HG02938 (cell line): ENCODE measurements at regions not wholly inside any gene's neighbourhood (a gene's known extent, or its start where the extent isn't known, plus 50 kb on each side); places are given as distances from the start of the nearest gene placed in this dataset.

Experiments
- ATAC-seq: cut with Tn5 transposase; IDR thresholded peaks from one replicate; pipeline ENCODE4 v1.9.1; 2021; ENCODE audit warnings: mild to moderate bottlenecking, moderate library complexity; ENCODE audit not compliant: unreplicated experiment

DNA sequence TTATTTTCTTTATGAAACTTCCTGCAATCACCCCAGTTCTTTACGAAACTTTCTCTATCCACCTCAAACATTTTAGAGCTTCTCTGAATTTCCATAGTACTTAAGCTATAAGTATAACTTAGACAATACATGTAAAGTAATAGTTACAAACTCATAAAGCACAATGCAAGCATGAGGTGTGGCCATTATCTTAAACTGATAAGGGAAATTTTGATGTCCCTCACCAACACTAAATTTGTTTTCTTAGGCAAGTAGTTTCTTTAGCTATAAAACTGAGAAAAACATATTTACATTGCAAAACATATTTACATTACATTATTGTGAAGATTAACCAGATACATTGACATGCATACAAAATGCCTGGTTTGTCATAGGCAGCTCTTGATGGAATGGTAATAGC, 146.4 kb upstream of the ATP1B1 start:
- ATAC-seq: no peak

DNA sequence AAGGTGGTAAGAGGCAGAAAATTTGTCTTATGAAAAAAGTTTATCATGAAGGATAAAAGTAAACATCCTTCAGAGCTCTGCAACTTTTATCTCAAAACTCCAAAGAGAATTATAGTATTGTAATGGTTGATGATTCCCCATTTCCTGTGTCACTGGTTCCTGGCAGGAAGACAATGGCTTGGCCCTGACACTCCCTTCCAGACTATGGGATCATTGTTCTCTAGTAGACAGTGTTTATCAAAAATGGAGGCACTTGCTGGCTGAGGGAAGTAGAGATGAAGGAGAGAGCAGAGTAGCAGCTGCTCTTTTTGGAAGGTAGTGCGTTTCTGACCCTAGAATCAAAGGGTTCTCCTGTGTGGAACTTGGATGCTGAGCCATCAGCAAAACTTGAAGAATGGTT, 145.9 kb upstream of the ATP1B1 start:
- no peak for ATAC-seq

- no peak for ATAC-seq
Measured at GRCh38 chr1:168963601-168964000, 142.9 kb upstream of the ATP1B1 start.

DNA sequence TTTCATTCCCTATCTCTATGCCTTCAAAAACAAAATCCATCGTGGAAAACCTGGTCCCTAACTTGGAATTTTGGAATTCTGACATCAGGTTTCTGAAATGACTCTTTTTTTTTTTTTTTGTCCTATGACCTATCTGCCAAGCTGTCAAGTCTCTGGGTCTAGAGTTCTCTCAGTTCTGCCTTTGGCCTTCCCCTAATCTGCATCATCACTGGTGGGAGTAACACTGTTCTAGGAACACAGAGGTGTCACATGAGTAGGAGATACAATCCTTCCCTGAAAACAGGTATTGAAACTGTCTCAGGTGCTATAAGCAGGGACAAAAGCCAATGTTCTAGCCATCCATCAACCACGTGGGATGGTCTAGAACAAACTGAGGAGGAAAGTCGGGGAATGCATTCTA, 142.0 kb upstream of the ATP1B1 start:
- no peak for ATAC-seq

DNA sequence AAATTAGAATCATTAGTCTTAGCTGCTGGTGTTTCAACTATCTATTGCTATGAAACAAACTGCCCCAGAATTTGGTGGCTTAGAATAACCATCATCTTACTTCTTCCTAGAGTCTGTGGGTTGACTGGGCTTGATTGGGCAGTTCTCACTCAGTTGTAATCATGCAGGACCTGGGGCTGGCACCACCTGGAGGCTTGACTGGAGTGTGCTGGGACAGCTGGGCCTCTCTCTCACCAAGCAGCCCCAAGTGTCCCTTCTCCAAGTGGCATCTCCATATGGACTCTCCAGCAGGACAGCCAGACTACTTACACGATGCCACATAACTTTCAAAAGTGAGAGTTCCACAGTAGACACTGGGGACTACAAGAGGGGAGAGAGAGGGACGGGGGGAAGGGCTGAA, 140.3 kb upstream of the ATP1B1 start:
- no peak for ATAC-seq

DNA sequence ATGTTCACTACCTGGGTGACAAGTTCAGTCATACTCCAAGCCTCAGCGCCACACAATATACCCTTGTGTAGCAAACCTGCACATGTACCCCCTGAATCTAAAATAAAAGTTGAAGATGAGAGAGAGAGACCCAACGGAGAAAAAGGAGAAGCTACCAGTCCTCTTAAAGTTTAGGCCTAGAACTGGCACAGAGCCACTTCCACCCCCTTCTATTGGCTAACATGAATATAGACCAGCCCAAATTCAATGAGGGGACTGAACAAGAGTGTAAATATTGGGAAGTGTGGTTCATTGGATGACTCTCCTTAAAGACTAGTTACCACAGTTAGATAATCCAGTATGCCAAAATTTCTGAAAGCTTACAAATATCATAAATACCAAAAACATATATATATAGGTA, 139.9 kb upstream of the ATP1B1 start:
- ATAC-seq: no peak

- ATAC-seq: no peak
Measured at GRCh38 chr1:168970926-168971659, 135.4 kb upstream of the ATP1B1 start.

DNA sequence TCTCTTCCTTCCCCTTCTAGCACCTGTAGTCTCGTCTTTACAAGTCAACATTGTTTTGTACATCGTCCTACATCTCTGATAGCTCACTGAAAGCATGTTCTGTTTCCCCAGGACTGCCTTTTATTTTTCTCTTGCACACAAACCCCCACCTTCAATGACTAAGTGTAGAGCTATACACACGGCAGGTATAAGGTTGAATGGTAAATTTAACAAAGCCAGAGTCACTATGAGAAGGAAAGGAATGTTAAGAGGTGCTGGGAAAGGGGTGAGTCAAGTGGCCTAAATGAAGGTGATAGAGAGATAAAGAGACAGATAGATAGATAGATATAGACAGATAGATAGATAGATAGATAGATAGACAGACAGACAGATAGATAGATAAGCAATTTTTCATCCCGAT, 134.3 kb upstream of the ATP1B1 start:
- ATAC-seq: no peak

GRCh38 chr1:168972887-168973286, 133.6 kb upstream of the ATP1B1 start:
- no peak for ATAC-seq

DNA sequence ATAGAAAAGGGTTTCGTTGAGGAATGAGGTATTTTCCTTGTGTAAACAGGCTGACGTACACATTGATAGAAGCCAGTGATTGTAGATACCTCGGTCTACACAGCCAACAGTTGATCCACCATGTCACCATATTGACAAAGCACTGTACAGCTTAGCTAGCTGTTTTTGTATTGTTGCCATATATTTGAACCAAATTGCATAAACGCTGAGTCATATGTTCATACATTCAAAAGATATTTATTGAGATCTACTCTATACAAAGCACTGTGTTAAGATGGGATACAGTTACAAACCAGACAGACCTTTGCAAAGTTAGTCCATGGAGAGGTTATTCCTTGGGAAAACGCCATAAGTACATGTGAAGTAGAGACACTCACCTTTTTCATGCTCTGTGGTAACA, 132.4 kb upstream of the ATP1B1 start:
- no peak for ATAC-seq

- no peak for ATAC-seq
Measured at GRCh38 chr1:168974611-168975010, 131.9 kb upstream of the ATP1B1 start.

GRCh38 chr1:168976267-168976666, 130.2 kb upstream of the ATP1B1 start:
- no peak for ATAC-seq

DNA sequence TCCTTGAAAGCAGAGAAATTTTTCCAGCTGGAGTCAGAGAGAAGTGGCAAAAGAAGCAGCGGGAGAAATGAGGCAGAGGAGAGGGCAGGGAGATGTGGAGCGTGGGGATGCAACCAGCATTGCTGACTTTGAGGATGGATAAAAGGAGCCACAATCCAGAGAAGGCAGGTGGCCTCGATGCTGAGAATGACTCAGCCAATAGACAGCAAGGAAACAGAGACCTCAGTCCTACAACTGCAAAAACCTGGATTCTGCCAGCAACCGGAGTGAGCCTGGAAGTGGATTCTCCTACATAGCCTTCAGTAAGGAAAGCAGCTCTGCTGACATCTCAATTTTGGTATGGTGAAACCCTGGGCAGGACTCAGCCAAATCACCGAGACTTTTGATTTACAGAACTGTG, 128.9 kb upstream of the ATP1B1 start:
- ATAC-seq: no peak

DNA sequence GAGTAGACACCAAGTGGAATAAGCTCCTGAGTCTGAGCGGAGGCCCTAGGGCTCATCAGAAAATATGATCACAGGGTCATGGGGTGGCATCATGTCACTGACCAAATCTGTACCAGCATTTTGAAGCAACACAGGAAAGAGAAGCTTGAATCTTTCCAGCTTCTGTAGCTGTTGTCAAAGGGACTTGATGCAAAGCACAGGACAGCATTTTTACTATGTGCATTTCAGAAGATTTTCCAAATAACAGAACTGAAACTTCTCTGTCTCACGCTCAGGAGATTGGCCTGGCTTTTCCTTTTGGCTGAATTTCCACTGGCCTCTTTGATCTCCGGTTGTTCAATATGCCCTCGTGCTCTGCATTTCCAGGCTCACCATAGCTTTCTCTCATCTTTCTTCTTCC, 127.2 kb upstream of the ATP1B1 start:
- ATAC-seq: no peak

DNA sequence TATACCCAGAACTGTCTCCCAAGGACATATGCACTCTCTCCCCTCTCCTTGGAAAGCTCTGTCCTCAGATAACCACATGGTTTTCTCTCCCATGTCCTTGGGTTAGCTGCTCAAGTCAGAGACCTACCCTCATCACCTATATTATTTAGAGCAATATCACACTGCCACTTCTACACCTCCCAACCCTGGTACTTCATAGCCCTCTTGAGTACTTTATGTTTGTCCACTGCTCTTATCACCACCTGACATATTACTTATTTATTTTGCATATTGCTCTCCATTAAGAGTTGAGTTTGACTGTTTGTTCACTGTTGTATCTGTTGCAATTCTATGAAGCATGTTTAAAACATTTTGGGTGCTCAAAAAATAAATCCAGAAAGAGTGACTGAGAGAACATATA, 126.3 kb upstream of the ATP1B1 start:
- ATAC-seq: no peak

DNA sequence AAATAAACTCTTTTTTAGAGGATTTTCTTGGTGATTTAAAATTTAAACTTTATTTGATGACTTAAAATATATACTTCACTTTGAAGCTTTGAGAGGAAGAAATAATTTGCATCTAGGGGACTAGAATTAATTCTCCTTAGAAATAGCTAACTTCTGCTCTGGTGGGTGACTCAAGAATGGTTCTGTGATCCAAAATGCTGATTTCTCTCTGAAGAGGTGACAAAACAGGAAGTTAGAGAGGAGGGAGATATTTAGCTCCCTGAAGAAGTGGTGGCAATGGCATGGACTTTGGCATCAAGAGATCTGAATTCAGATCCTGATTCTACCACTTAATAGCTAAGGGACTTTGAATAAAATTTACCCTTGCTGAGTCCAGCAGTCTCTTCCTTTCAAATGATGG, 125.8 kb upstream of the ATP1B1 start:
- no peak for ATAC-seq

DNA sequence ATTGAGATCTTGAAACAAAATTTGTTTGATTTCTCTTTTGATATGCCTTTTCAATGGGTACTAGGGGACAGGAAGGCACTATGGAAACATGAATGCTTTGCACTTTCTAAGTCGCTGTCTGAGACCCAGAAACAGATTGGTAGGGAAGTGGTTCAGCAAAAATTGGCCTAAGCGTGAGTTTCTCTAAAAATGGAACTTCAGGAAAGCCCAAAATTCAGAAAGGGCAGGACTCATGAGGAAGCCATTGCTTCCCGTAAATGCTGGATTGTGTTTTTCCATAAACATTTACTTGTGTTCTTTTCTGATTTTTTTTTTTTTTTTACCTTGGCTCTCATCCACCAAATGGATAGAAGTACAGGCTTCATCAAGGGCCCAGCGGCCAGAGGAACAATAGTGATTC, 123.7 kb upstream of the ATP1B1 start:
- ATAC-seq: no peak

DNA sequence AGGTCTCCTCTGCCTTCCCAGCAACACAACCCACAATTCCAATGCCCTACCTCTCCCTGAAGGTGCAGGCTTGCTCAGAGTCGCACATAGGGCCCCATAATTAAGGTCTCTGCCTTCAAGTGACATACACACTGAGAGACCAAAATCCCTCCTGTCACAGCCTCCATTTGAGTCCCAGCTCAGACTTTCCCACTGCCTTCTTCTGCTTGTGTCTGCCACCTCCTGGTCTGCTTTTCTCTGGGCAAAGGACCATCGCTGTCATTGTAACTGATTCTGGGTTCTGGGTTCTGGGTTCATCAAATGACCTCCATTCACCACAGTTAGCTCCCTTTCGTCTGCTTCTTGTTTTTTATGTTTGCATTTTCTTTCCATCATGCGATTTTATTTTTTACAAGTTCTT, 119.2 kb upstream of the ATP1B1 start:
- ATAC-seq: no peak

DNA sequence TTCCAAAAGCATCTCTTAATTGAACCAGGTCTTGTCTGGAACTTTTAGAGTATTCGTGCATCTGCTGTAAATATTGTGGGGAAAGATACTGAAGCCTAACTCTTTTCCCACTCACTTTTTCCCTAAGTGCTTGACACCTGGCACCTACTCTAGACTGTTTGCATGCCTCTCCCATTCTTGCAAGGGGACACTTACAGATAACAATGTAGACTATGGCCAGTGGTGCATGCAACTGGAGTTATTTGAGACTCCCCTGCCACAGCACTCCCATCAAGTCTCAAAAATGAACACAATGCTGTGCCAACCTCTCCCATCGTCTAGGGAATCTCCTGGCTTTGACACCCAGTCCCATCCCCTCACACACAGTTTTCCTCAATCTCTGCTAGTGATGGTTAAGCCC, 118.6 kb upstream of the ATP1B1 start:
- no peak for ATAC-seq

DNA sequence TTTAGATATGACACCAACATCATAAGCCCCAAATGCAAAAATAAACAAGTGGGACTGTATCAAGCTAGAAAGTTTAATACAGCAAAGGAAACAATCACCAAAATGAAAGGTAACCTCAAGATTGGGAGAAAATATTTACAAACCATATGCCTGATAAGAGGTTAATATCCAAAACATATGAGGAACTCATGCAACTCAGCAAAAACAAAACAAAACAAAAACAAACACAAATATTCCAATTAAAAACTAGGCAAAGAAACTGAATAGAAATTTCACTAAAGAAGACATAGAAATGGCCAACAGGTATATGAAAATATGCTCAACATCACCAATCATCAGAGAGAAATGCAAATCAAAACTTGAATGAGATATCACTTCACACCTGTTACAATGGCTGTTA, 116.5 kb upstream of the ATP1B1 start:
- ATAC-seq: no peak

DNA sequence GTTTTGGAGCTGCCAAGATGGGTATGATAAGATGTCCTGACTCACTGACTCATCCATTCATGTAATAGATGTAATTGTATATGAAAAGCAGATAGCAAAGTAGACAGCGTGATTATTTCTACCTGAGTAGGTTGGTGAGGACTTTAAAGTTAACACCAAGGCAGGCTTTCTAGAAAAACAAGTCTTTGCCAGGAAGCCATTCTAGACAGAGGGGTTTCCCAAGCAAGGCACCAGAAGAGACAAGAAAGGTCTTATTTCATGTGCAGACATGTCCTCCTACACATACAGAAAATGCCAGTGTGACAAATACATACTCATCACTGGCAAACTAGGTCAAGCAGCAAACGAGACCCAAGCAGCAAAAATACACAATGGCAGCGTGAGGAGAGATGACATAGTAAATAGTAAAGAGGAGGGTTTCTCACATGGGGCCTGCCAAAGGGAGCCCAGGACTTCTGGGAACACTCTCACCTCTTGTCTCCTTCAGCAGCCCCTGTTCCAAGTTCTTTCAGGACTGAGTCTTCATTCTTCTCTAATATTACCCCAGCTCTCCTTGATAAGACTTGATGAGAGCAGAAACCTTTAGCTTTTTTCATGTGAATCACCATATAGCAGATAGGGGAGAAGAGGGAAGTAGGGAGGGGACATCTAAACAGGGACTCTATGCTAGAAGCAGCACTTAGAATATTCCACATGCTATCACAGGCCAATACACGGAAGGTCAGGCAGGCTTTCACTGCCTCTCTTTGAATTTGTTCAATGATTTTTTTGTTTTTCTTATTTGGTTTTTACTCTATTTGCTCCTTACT, 114.6 kb upstream of the ATP1B1 start:
- no peak for ATAC-seq

- no peak for ATAC-seq
Measured at GRCh38 chr1:169001353-169001752, 105.1 kb upstream of the ATP1B1 start.
